ENCODE measurements at regions not wholly inside any gene's neighbourhood (a gene's known extent, or its start where the extent isn't known, plus 50 kb on each side); places are given as distances from the start of the nearest gene placed in this dataset.
"Not testable (repeated sequence)": the region's sequence is repeated elsewhere in the genome, so short reads cannot be mapped to it uniquely, and the experiment has no call there.

GRCh38 chr2:36178384-36178783 lies 177.2 kb upstream of the CRIM1 start:
- DNase-seq (ENCODE audit: low read depth, low spot score): peak; percentile 77
- in situ Hi-C loops (cut with HindIII; ENCODE audit: low pct_unique_long_range_greater_than_20kb, low sequenced_read_pairs): no loop called here

GRCh38 chr2:36177282-36177681 lies 178.3 kb upstream of the CRIM1 start:
- no peak for DNase-seq (ENCODE audit: low read depth, low spot score)
- in situ Hi-C loops (cut with HindIII; ENCODE audit: low pct_unique_long_range_greater_than_20kb, low sequenced_read_pairs): no loop called here

GRCh38 chr2:36174920-36175319 lies 180.7 kb upstream of the CRIM1 start:
- no peak for DNase-seq (ENCODE audit: low read depth, low spot score)
- in situ Hi-C loops (cut with HindIII; ENCODE audit: low pct_unique_long_range_greater_than_20kb, low sequenced_read_pairs): no loop called here

GRCh38 chr2:36173760-36174404 lies 181.7 kb upstream of the CRIM1 start:
- in situ Hi-C loops (cut with HindIII; ENCODE audit: low pct_unique_long_range_greater_than_20kb, low sequenced_read_pairs): no loop called here
- peak; percentile 40 for DNase-seq (ENCODE audit: low read depth, low spot score)

- no peak for DNase-seq (ENCODE audit: low read depth, low spot score)
- in situ Hi-C loops (cut with HindIII; ENCODE audit: low pct_unique_long_range_greater_than_20kb, low sequenced_read_pairs): no loop called here
Observed at GRCh38 chr2:36172824-36173223, 182.8 kb upstream of the CRIM1 start.

- in situ Hi-C loops (cut with HindIII; ENCODE audit: low pct_unique_long_range_greater_than_20kb, low sequenced_read_pairs): no loop called here
- DNase-seq (ENCODE audit: low read depth, low spot score): no peak
Observed at GRCh38 chr2:36170805-36171204, 184.8 kb upstream of the CRIM1 start.

- in situ Hi-C loops (cut with HindIII; ENCODE audit: low pct_unique_long_range_greater_than_20kb, low sequenced_read_pairs): no loop called here
- no peak for DNase-seq (ENCODE audit: low read depth, low spot score)
Observed at GRCh38 chr2:36169843-36170242, 185.7 kb upstream of the CRIM1 start.

- in situ Hi-C loops (cut with HindIII; ENCODE audit: low pct_unique_long_range_greater_than_20kb, low sequenced_read_pairs): no loop called here
- no peak for DNase-seq (ENCODE audit: low read depth, low spot score)
Observed at GRCh38 chr2:36168115-36168514, 187.5 kb upstream of the CRIM1 start.

GRCh38 chr2:36165132-36165531 lies 190.4 kb upstream of the CRIM1 start:
- no peak for DNase-seq (ENCODE audit: low read depth, low spot score)
- in situ Hi-C loops (cut with HindIII; ENCODE audit: low pct_unique_long_range_greater_than_20kb, low sequenced_read_pairs): no loop called here

- DNase-seq (ENCODE audit: low read depth, low spot score): no peak
- in situ Hi-C loops (cut with HindIII; ENCODE audit: low pct_unique_long_range_greater_than_20kb, low sequenced_read_pairs): no loop called here
Observed at GRCh38 chr2:36163520-36164254, 191.9 kb upstream of the CRIM1 start.

- DNase-seq (ENCODE audit: low read depth, low spot score); in situ Hi-C loops (cut with HindIII; ENCODE audit: low pct_unique_long_range_greater_than_20kb, low sequenced_read_pairs): not testable (repeated sequence)
Observed at GRCh38 chr2:36157093-36157492, 198.5 kb upstream of the CRIM1 start.

- DNase-seq (ENCODE audit: low read depth, low spot score): no peak
- in situ Hi-C loops (cut with HindIII; ENCODE audit: low pct_unique_long_range_greater_than_20kb, low sequenced_read_pairs): no loop called here
Observed at GRCh38 chr2:36147670-36148390, 207.7 kb upstream of the CRIM1 start.

GRCh38 chr2:36146765-36147164 lies 208.8 kb upstream of the CRIM1 start:
- in situ Hi-C loops (cut with HindIII; ENCODE audit: low pct_unique_long_range_greater_than_20kb, low sequenced_read_pairs): no loop called here
- no peak for DNase-seq (ENCODE audit: low read depth, low spot score)

GRCh38 chr2:36140391-36140790 lies 215.2 kb upstream of the CRIM1 start:
- in situ Hi-C loops (cut with HindIII; ENCODE audit: low pct_unique_long_range_greater_than_20kb, low sequenced_read_pairs): no loop called here

GRCh38 chr2:36137612-36138011 lies 218.0 kb upstream of the CRIM1 start:
- in situ Hi-C loops (cut with HindIII; ENCODE audit: low pct_unique_long_range_greater_than_20kb, low sequenced_read_pairs): no loop called here
- DNase-seq (ENCODE audit: low read depth, low spot score): no peak

More at GRCh38 chr2:36140391-36140790, 215.2 kb upstream of the CRIM1 start:
- DNase-seq (ENCODE audit: low read depth, low spot score): no peak

- in situ Hi-C loops (cut with HindIII; ENCODE audit: low pct_unique_long_range_greater_than_20kb, low sequenced_read_pairs): no loop called here
Observed at GRCh38 chr2:36134281-36134680, 221.3 kb upstream of the CRIM1 start.

GRCh38 chr2:36128359-36128758 lies 227.2 kb upstream of the CRIM1 start:
- in situ Hi-C loops (cut with HindIII; ENCODE audit: low pct_unique_long_range_greater_than_20kb, low sequenced_read_pairs): no loop called here
- DNase-seq (ENCODE audit: low read depth, low spot score): no peak

More at GRCh38 chr2:36134281-36134680, 221.3 kb upstream of the CRIM1 start:
- no peak for DNase-seq (ENCODE audit: low read depth, low spot score)

- no peak for DNase-seq (ENCODE audit: low read depth, low spot score)
- in situ Hi-C loops (cut with HindIII; ENCODE audit: low pct_unique_long_range_greater_than_20kb, low sequenced_read_pairs): no loop called here
Observed at GRCh38 chr2:36125702-36126101, 229.9 kb upstream of the CRIM1 start.

GRCh38 chr2:36123995-36124394 lies 231.6 kb upstream of the CRIM1 start:
- in situ Hi-C loops (cut with HindIII; ENCODE audit: low pct_unique_long_range_greater_than_20kb, low sequenced_read_pairs): no loop called here
- no peak for DNase-seq (ENCODE audit: low read depth, low spot score)
